NCI-H2081 (cell line): ENCODE measurements at regions not wholly inside any gene's neighbourhood (a gene's known extent, or its start where the extent isn't known, plus 50 kb on each side); places are given as distances from the start of the nearest gene placed in this dataset.

Experiments
- DNase-seq, 2 experiments: peaks; one replicate each; lab custom pipeline; 2025; lab: John Stamatoyannopoulos, UW

DNA sequence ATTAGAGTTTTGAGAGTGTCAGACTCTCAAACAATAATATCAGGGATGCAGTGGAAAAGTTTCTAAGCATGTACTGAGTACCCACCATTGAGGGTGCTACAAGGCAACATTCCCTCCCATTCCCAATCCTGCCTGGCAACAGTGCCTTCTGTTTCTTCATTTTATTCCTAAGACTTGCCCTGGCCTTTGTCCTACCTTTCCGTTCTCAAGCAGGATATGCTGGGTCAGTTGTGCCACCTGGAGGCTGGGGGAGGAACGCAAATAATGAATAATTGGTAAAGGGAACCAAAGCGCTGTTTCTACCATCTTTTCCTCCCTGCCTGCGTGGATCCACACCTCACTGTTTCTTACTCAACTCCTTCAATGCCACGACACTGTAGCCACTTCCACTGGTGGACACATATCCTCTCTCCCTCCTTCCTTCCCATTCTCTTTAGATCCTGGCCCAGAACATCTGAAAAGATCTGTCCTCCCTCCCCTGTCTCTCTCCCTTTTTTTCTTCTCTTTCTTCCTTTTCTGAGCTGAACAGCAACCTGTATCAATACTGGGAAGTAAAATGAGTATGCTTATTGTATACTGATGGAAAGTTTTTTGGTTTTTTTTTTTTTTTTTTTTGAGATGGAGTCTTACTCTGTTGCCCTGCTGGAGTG is 149.5 kb downstream of the C9orf152 start:
- DNase-seq, result peak; percentile 61 to 67

DNA sequence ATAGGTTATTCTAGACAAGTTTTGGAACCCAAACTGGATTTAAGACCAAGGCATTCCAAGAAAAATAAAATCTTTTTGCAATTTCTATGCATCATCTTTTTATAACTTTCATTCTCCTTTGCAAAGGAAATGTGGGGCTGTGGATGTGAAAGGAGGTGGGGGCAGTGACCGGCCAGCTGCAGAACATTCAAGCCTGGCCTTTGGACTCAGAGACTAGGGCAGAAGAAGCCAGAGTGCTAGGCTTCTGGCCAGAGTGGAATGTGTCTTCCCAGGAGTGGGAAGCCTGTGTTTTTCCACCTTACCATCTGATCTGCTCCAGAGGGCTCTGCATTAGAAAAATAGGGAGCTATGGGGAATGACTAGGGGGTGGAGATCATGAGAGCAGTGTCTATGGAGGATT is 148.5 kb downstream of the C9orf152 start:
- no peak for DNase-seq

DNA sequence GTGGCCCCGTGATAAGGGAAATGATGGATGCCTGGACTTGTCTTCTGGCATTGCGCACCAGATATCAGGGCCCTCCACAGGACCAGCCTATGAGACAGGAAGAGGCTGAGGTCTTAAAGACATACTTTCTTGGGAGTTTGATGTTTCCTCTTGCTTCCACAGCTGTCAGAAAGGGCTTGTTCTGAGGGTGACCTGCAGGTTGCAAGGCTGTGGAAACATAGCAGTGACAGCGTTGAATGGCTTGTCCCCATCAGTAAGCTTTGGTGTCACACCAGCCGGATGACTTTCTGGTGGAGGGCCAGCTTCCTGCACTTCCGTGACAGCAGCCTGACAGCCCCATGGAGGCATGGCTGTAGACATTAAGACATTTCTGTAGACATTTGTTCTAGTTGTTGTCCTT is 143.2 kb downstream of the C9orf152 start:
- DNase-seq, result no peak

DNA sequence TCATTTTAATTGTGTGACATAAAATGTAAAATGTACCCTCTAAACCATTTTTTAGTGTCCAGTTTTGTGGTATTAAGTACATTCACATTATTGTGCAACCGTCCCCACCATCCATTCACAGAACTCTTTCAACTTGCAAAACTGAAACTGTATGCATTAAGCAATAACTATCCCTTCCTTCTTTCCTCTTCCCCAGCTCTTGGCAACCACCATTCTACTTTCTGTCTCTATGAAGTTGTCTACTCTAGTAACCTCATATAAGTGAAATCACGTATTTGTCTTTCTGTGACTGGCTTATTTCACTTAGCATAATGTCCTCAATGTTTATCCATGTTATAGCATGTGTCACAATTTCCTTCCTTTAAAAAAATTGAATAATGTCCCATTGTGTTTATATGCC is 142.4 kb downstream of the C9orf152 start:
- DNase-seq, result no peak

DNA sequence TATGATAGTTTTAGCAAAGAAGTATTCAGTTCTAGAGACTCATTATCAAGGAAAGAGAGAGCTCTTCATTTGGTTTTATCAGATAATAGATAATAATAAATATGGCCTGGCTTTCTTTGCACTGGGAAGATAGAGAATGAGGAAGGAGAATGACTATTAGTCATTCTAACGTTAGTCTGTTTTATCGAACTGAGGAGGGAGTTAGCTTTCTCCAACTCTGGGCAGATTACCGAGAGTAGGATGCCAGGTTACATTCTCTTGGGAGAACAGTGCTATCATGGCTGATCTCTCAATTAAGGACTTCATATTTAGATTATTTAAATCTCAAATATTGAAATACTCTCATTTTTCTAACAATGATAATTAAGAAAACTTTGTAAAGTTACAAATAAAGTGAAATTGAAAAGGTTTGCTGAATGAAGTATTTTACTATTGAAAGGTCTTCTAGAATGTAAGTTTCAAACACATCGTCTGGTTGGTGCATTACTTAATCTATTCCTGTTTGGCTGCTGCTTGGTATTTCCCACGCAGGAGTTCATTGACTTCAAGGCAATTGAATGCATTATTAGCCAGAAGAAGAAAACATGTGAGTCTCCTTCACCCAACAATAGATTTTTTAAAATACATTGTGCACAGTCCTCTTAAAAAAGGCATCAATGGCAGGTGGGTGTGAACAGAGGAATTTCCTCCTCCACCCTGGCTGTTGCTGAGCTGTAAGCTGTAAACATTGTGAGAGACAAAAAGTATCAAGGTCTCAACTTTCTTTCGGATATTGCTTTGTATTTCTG is 140.8 kb downstream of the C9orf152 start:
- DNase-seq, result no peak

DNA sequence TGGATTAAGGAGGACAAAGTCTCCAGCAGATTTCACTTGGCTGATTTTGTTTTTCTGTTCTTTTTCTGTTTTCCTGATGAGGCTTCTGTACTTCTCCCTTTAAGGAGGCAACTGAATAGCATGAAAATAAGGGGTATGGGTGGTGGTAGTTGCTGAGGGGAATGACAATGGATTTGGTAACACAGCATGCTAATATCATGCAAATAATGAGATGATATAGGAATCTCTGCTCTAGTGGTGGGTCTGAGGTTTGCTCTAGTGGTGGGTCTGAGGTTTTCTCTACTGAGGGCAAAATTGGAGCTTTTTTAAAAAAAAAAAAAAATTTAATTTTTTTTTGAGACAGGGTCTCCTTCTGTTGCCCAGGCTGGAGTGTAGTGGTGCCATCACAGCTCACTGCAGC is 139.7 kb downstream of the C9orf152 start:
- DNase-seq, result no peak

DNA sequence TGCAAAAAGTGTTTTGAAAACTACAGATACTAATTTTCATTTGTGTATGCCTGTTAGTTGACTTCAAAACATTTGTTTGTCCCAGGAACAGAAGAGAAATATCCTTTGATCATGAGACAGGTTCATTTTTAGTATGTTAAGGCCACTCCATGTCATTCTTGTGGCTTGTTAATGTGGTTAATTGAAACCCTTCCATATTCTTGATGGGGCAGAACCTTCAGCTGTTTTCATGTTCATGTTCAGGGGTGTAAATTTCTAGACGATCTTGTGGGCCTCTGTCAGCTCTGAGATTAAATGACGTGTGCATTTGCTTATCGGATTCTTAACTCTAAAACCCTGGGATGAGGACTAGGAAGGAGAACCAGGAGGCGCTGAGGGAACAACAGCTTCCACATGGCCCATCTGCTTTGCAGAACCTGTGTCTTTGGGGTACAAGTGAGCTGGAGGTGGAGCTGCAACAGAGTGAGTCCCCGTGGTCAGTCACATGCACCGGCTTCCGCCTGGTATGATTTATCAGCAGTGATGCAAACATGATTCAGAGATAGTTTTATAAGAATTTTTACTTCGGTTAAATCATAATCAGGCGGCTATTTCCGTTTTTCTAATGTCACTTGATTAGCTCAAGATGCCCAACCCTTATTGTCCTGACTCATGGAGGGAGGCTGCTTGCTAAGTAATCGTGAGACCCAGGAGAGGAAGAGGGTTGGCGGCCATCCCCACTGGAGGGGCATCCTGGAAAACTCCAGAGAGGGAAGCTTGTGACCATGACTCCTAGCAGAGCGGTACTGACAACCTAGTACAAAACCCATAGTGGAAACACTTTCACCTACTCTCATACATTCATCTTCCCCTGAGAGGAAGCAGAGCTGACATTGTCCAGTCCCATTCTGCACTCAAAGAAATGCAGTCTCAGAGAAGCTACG is 138.4 kb downstream of the C9orf152 start:
- no peak for DNase-seq

DNA sequence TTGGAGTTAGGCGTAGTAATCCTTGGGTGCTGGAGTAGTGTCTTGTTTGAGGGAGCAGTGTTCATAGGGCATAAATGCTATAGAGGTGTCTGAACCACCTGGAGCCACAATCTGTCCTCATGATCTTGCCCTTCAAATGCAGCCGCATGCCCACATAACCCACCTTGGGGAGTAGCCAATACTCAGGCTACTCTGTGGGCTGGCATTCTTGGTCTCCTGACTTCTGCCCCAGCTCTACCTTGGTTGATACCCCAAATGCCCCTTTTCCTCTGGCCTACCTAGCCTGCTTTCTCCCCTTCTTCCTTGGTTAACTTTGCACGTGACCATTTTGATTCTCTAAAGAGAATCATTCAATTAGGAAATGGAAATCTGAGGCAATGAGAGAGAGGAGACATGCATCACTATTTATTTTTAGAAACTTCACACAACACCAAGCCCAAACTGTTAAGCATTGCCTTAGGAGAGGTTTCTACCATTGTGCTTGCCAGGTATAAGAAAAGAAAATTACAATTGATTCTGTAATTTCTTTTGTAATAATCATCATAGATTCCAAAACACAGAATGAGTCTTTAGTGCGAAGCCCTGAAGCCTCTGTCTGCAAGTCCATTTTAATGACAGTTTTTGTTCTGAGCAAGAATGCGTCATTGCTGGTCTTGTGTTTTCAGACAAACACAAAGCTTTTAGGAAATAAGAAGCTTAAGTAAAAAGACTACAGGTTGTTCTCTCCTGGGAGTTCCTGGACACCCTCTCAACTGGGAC is 135.2 kb downstream of the C9orf152 start:
- no peak for DNase-seq

DNA sequence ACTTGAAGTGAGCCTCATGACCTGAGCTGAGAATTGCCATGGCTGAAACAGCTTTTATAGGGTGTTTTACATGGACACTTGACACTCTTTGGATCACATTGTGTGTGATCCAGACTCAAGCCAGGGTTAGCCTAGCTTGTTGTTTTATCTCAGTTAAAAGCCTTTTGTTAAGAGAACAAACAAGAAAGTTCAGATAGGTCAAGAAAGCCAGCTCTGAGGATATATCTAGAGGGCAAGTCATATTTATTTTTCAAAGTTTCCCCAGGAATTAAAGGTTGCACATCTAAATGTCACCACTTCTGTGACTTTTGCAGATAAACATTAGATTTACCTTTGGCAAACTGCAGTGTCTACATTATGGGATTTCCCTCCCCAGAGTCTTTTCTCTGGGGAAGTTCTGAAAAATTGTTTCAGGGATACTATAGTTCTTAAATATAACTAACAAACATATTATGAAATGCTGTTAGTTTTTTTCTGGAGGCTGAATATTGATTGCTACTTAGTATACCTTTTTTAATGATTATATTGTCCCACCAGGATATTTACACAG is 134.5 kb downstream of the C9orf152 start:
- no peak for DNase-seq

DNA sequence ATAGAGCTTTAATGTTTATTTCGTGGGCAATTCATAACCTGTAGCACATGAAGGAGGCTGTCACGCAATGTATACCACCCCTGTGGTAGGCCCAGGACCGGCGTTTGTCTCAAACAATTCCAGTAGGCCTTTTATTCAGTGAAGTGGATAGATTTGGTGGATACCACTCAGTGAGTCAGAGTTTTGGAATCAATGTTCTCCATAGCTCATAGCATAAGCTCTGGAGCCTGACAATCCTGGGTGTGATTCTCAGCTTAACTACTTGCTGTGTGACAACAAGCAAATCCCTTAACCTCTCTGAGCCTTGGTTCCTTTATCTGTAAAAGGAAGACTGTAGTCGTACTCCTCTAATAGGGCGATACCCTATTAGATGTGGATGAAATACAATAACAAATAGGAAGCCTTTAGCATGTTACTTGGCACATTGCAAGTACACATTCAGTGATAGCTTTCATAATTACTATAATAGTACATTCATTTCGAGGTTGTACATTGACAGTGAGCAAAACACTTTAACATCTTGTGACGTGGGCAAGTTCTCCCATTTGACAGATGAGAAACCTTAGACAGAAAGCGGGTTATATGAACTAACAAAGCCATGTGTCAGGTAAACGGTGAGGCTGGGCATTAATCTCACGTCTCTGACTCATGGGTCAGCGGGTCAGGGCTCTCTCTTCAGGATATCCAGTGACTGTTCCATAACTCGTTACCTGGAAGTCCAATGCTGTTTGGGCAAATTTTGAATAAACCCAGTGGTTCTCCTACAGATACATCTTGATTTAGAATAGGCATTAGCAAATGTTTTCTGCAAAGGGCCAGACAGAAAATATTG is 130.8 kb downstream of the C9orf152 start:
- DNase-seq, result no peak

DNA sequence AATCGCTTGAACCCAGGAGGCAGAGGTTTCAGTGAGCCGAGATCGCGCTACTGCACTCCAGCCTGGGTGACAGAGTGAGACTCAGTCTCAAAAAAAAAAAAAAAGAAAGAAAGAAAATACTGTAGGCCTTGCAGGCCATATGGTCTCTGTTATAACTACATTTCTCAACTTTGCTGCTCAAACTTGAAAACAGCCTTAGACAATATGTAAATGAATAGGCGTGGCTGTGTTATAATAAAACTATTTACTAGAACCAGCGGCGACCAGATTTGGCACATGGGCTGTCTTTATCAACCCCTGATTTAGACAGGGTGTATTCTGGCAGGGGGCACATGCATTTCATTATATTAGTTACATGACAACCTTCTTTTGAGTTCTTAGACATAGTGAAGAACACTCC is 130.0 kb downstream of the C9orf152 start:
- no peak for DNase-seq

DNA sequence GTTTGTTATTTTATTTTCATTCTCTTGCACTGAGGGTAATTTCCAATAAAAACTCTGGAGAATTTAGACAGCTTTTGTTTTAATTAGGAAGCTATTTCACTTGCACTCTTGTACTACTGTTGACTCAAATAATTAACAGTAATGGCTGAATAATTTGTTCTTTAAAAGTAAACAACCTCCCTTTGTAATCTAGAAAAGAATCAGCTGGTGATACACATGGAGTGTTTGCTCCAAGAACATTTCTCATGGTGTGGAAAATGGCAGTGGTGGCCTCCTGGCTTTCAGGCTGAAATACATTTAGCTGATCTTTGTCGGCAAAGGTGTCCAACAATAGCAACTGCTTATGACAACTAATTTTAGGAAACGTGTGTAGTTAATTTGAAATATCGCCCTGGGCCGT is 129.4 kb downstream of the C9orf152 start:
- DNase-seq, result peak; percentile 43 to 81

DNA sequence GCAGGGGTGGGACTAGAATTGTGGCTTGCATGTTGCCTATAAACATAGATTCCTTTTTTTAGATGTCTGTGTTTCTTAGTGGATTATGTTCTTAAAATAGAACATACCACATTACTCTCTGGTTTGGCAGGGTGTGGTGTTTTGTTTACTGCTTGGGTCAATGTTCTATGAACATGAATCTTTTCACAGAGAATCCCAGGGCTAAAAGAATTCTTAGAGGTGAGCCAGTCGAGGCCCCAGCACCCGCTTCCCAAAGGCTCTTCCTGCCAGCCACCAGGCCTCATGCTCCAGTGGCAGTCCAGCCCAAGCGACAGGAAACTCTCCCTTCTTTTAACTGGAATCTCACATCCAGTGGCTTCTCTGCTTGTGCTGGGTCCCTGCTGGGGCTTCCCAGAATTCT is 126.6 kb downstream of the C9orf152 start:
- DNase-seq, result no peak

DNA sequence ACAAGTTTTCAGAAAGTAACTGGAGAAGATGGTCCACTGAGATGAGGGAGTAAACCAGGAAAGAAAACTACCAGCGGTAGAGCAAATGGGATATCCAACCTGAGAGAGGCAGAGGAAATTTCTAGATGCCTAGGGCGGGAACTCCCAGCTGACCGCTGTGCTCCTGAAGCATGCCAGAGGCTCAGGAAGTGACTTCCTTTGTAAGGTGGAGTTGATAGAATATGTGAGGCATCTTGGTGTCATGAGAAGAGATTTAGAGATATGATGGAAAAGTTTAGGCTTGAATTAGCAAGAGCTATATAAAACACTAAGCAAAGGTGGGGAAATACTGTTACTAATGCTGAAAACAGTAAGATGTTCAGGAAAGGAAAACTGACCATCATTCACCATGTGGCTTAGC is 124.1 kb downstream of the C9orf152 start:
- no peak for DNase-seq

DNA sequence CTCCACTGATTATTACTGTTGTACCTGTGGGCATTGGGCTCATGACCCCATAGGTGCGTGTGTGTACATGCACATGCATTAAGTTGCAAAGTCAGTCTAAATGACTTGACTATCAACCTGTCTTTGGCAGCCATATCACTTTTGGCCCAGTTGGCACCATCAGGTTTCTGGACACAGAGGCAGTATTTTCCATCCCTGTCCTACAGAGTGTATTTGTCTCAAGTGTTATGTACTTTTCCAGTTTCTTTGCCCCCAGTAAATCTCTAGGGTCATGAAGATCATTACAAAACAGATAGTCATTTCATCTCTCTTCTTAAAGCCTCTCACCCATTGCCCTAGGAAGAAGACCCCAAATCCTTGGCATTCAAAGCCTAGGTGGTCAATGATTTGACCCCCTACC is 121.4 kb downstream of the C9orf152 start:
- no peak for DNase-seq

DNA sequence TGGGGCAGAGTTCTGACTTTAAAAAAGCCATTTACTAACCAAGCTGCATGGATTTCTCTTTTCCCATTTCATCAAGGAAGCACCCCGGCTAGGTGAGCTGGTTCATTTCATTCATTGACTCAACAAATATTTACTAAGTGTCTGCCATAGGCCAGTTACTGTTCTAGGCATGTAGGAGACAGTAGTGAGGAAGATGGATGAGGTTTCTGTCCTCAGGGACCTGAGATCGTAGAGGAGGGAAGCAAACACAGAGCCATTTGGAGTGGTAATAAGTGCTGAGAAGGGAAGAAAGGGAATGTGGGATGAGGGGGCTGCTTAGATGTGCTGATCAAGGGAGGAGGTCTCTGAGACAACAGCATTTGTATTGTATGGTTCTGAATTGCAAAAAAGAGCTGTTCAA is 120.4 kb downstream of the C9orf152 start:
- no peak for DNase-seq

DNA sequence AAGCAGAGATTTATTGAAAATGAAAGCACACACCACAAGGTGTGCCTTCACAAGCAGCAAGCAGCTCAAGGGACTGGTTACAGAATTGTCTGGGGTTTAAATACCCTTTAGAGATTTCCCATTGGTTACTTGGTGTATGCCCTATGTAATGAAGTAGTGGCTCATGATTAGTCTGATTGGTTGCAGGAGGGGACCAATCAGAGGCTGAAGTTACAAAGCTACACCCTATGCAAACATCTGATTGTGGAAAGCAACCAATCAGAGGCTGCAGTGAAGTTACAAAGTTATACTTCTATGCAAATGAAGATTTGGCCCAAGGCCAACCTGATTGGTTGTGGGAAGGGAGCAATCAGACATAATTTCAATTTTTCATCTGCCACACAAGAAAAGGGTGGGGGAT is 119.9 kb downstream of the C9orf152 start:
- no peak for DNase-seq

DNA sequence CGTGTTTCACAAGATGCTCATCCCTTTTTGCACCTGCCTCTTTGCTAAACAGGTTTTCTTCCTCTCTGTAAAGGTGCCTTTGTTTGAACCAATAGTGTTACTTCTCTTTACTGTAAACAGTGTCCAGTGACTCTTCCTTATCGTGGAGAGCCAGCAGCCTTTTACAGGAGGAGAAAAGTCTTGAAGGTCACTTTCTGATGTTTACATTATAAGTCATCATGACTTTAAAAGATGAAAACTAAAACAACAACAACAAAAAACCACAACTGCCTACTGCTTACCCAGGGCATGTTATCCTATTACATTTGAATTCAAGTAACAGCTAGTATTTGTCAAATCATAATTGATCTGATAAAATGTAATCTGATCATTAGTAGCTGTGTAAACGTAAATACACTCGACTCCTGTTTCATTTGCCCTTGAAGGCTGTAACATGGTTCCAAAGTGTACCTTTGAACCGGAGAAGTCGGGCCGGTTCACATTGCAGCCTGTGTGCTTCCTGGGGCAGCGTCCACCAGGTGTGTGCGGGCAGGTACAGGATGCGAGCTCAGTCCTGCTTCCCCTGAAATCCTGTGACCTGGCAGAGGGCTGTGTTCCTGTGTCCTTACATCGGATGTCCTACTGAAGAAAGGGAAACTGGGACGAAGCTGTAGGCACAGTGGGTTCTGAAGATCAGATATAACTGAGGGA is 118.1 kb downstream of the C9orf152 start:
- DNase-seq, result no peak

DNA sequence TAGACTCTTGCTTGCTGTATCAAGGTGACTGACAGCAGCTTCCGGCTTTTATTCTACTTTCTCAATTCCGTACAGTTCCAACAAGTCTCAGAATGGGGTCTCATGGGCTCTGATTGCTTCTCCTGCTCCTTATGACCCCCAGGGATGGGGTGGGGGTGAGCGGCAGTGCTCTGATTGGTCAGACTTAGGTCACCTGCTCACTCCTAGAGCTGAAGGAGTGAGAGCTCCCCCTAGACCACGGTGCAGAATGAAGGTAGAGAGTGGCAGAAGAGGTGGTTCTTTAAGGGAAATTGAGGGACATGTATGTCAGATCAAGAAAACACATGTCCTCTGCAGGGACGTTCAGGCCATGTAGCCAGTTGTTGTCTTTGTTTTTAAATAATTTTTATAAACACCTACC is 115.2 kb downstream of the C9orf152 start:
- DNase-seq, result no peak

DNA sequence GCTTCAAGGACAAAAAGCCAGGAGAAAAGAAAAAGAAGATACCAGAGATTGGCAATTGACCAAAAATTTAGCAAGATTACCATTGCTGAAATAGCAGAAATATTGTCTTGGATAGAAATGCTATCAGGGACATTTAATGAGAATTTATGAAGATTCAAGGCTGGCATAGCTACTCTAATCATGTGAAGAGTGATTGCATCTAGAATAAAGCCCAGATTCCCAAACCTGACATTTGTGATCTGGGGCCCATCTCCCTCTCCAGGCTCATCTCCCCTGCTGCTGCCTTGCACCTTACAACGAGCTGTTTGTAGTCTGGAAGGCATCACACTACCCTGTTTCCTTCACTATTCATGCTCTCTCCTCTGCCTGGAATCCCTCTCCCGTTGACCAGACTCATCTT is 114.5 kb downstream of the C9orf152 start:
- DNase-seq, result no peak
